OCI-LY3 (cell line): ENCODE measurements at regions not wholly inside any gene's neighbourhood (a gene's known extent, or its start where the extent isn't known, plus 50 kb on each side); places are given as distances from the start of the nearest gene placed in this dataset.

Experiments used
- EZH2phosphoT487 ChIP-seq: fragments of 200-600 bp; shearing (Covaris generic); IDR thresholded peaks from 2 replicates; pipeline ENCODE4 v1.6.1; 2018; ENCODE audit warnings: antibody characterized with exemption, mixed run types, low read depth
- TF ChIP-seq, protein P1 (sequence below): fragments of 200-600, 300-600 bp; sonication (generic); IDR thresholded peaks from 2 replicates; pipeline ENCODE4 v1.5.1; 2014; ENCODE audit warnings: antibody characterized with exemption, low read length, low read depth

GRCh38 chr18:42185486-42185885 lies 230.5 kb downstream of the PIK3C3 start:
- TF ChIP-seq, protein P1, sequence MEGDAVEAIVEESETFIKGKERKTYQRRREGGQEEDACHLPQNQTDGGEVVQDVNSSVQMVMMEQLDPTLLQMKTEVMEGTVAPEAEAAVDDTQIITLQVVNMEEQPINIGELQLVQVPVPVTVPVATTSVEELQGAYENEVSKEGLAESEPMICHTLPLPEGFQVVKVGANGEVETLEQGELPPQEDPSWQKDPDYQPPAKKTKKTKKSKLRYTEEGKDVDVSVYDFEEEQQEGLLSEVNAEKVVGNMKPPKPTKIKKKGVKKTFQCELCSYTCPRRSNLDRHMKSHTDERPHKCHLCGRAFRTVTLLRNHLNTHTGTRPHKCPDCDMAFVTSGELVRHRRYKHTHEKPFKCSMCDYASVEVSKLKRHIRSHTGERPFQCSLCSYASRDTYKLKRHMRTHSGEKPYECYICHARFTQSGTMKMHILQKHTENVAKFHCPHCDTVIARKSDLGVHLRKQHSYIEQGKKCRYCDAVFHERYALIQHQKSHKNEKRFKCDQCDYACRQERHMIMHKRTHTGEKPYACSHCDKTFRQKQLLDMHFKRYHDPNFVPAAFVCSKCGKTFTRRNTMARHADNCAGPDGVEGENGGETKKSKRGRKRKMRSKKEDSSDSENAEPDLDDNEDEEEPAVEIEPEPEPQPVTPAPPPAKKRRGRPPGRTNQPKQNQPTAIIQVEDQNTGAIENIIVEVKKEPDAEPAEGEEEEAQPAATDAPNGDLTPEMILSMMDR, result no peak
- no peak for TF ChIP-seq EZH2phosphoT487
